ENCODE measurements at regions not wholly inside any gene's neighbourhood (a gene's known extent, or its start where the extent isn't known, plus 50 kb on each side); places are given as distances from the start of the nearest gene placed in this dataset.

DNA sequence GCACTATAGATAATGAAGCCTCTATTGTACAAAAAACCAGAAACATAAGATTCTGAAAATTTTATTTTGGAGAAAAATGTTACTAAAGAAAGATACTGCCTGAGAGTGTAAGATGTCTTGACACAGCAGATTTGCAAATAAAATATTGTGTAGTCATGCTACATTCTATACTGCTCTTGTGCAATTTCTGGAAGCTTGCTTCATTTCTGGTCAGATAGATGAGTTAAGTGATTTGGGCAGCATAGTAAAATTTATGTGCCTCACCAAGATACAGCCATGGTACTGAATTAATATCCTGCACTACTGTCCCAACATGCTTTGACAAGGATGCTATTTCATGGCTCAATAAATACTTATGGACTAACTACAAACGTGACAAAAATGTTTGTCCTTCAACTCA, 55.1 kb upstream of the STARD13 start:
- peaks cover 0 to under 1% of the 10 kb centered on the region in 2 donors for H3K36me3 ChIP-seq (ENCODE audit: control insufficient read depth in 2 of 2, insufficient read depth in 2 of 2, low read length in 2 of 2)
- no peaks in the 10 kb centered on the region for H3K27me3 ChIP-seq (ENCODE audit: control insufficient read depth in 1 of 2, insufficient read depth in 2 of 2, low read length in 2 of 2)
- H3K9ac ChIP-seq (ENCODE audit: low read length in 2 of 2) = no peak overlapping the region
- no peaks in the 10 kb centered on the region for H3K9me3 ChIP-seq (ENCODE audit: control insufficient read depth in 2 of 2, low read length in 2 of 2)
- no peak overlapping the region for H3K4me3 ChIP-seq (ENCODE audit: low read length in 2 of 2)
- H3K4me1 ChIP-seq (ENCODE audit: control insufficient read depth, insufficient read depth, low read length) = no peaks in the 10 kb centered on the region
- H3K27ac ChIP-seq (ENCODE audit: low read length) = no peak overlapping the region

DNA sequence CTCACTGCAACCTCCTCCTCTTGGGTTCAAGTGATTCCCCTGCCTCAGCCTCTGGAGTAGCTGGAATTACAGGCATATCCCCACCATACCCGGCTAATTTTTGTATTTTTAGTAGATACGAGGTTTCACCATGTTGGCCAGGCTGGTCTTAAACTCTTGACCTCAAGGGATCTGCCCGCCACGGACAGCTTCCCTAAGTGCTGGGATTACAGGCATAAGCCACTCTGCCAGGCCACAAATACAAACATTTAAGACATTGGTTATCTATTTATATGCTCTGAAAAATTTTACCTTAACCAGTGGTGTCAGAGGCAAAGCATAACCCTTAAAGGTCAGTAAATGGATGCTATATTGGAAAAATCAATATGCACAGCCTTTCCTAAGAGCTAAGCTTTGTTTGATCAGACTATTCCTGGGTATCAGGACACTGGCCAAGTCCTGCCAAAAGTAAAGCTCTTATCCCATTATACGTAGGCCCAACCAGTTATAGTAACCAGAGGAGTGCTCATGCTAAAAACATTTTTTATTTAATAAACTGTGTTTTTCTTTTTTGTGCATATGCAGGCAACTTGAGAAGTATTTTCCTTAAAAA, 56.4 kb upstream of the STARD13 start:
- Histone ChIP-seq H3K36me3 (ENCODE audit: control insufficient read depth in 2 of 2, insufficient read depth in 2 of 2, low read length in 2 of 2) (no peaks in the 10 kb centered on the region), H3K9me3 (ENCODE audit: control insufficient read depth in 2 of 2, low read length in 2 of 2) (no peaks in the 10 kb centered on the region), H3K4me3 (ENCODE audit: low read length in 2 of 2) (no peak overlapping the region), H3K9ac (ENCODE audit: low read length in 2 of 2) (no peak overlapping the region), H3K27me3 (ENCODE audit: control insufficient read depth in 1 of 2, insufficient read depth in 2 of 2, low read length in 2 of 2) (no peaks in the 10 kb centered on the region), H3K27ac (ENCODE audit: low read length) (no peak overlapping the region), H3K4me1 (ENCODE audit: control insufficient read depth, insufficient read depth, low read length) (peaks cover 2% of the 10 kb centered on the region)

DNA sequence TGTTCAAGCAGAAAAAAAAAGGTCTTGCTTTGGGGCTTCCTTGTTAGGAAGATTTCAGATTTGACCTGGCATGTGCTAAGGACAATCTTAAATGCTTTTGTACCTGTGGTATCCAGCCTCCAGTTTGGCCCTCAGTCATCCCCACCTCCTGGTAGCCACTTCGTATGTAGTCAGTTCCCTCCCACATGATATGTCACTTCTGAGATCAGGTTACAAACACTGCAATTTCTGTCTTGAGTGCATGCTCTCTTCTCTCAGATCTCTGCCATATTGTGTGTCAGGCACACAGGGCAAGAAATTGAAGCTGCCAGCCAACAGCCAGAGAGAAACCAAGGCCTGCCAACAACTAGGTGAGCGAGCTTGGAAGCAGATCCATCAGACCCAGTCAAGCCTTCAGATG, 60.3 kb upstream of the STARD13 start:
- Histone ChIP-seq H3K9me3 (ENCODE audit: control insufficient read depth in 2 of 2, low read length in 2 of 2) (no peaks in the 10 kb centered on the region), H3K4me1 (ENCODE audit: control insufficient read depth, insufficient read depth, low read length) (peaks cover 21% of the 10 kb centered on the region), H3K9ac (ENCODE audit: low read length in 2 of 2) (no peak overlapping the region), H3K4me3 (ENCODE audit: low read length in 2 of 2) (no peak overlapping the region), H3K36me3 (ENCODE audit: control insufficient read depth in 2 of 2, insufficient read depth in 2 of 2, low read length in 2 of 2) (no peaks in the 10 kb centered on the region), H3K27me3 (ENCODE audit: control insufficient read depth in 1 of 2, insufficient read depth in 2 of 2, low read length in 2 of 2) (no peaks in the 10 kb centered on the region), H3K27ac (ENCODE audit: low read length) (no peak overlapping the region)

DNA sequence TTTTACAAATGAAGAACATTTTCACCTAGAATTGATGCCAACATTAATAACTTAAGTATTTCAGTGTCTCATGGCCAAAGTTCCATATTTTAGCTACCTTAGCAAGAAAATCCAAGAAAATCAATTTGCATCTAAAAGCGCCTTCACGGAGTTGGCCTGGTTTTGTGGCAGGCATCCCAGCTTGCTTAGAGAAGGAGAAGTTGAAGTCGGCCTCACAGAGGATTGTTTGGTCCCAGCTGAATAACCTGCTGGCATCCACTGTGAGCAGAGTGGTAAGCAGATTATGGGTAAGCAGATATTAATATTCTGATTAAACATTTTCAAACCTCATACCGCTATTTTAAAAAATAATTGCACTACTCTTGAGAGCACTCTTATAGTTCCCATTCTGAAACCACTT, 62.3 kb upstream of the STARD13 start:
- no peak overlapping the region for H3K27ac ChIP-seq (ENCODE audit: low read length)
- H3K4me3 ChIP-seq (ENCODE audit: low read length in 2 of 2) = peak overlapping the region in 1 of 2 donors; percentile 40

DNA sequence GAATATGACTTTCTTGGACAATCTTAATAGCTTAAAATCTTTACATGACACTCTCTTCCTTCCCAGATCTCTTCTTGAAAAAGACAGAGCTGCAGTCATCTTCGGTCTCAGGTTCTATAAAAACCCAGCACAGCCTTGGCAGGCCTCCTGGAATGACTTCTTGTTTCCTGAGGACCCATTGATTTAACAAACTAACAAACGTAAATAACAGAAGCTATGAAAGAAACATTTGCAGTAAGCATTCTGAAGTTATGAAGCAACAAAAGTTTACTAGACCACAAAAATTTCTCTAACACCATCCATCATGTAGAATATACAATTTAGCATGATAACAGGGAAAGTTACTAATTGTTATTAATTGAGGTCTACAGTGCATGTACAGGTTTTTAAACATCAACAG, 62.8 kb upstream of the STARD13 start:
- Histone ChIP-seq H3K9me3 (ENCODE audit: control insufficient read depth in 2 of 2, low read length in 2 of 2) (no peaks in the 10 kb centered on the region), H3K9ac (ENCODE audit: low read length in 2 of 2) (peak overlapping the region in 1 of 2 donors; percentile 6), H3K36me3 (ENCODE audit: control insufficient read depth in 2 of 2, insufficient read depth in 2 of 2, low read length in 2 of 2) (no peaks in the 10 kb centered on the region), H3K4me1 (ENCODE audit: control insufficient read depth, insufficient read depth, low read length) (peaks cover 21% of the 10 kb centered on the region), H3K27me3 (ENCODE audit: control insufficient read depth in 1 of 2, insufficient read depth in 2 of 2, low read length in 2 of 2) (no peaks in the 10 kb centered on the region), H3K4me3 (ENCODE audit: low read length in 2 of 2) (peak overlapping the region; percentile 80 to 90), H3K27ac (ENCODE audit: low read length) (no peak overlapping the region)

More for the DNA sequence above, 62.3 kb upstream of the STARD13 start:
- no peaks in the 10 kb centered on the region for H3K36me3 ChIP-seq (ENCODE audit: control insufficient read depth in 2 of 2, insufficient read depth in 2 of 2, low read length in 2 of 2)
- no peaks in the 10 kb centered on the region for H3K9me3 ChIP-seq (ENCODE audit: control insufficient read depth in 2 of 2, low read length in 2 of 2)
- H3K4me1 ChIP-seq (ENCODE audit: control insufficient read depth, insufficient read depth, low read length) = peaks cover 21% of the 10 kb centered on the region
- H3K27me3 ChIP-seq (ENCODE audit: control insufficient read depth in 1 of 2, insufficient read depth in 2 of 2, low read length in 2 of 2) = no peaks in the 10 kb centered on the region
- no peak overlapping the region for H3K9ac ChIP-seq (ENCODE audit: low read length in 2 of 2)

DNA sequence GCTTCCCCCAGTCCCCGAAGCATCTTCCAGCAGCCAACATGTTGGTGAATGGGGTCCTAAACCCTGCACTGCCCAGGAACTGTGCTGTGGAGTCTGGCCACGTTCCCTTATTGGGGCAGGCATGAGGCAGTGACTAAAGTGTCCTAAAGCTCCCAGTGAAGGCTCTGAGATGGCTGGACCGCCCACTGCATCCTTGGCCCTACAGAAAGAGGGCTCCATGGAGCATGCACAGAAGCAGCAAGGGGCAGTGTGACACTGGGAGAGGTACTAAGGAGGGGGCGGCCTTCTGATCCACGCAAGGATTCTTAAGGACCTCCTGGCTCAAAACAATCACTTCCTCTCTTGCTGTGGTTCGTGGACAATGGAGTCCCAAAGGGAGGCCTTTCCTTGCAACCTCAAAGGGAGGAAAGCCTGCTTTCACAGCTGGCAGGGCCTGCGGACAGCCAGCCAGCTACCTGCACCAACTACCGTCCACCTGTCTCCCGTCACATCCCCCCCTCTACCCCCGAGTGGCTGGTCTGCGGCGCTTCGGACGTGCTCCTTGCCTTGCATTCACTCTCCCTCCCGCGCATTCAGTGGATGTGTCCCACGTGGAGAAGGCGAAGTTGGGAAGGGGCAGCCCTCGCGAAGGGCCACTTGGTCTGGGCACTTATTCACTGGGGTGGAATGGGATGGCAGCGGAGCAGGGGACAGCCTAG, 63.9 kb upstream of the STARD13 start:
- Histone ChIP-seq H3K27ac (ENCODE audit: low read length) (peak overlapping the region; percentile 73), H3K4me1 (ENCODE audit: control insufficient read depth, insufficient read depth, low read length) (peaks cover 21% of the 10 kb centered on the region), H3K4me3 (ENCODE audit: low read length in 2 of 2) (peak overlapping the region; percentile 80 to 90), H3K27me3 (ENCODE audit: control insufficient read depth in 1 of 2, insufficient read depth in 2 of 2, low read length in 2 of 2) (no peaks in the 10 kb centered on the region), H3K9ac (ENCODE audit: low read length in 2 of 2) (peak overlapping the region; percentile 48 to 94), H3K36me3 (ENCODE audit: control insufficient read depth in 2 of 2, insufficient read depth in 2 of 2, low read length in 2 of 2) (no peaks in the 10 kb centered on the region), H3K9me3 (ENCODE audit: control insufficient read depth in 2 of 2, low read length in 2 of 2) (no peaks in the 10 kb centered on the region)

DNA sequence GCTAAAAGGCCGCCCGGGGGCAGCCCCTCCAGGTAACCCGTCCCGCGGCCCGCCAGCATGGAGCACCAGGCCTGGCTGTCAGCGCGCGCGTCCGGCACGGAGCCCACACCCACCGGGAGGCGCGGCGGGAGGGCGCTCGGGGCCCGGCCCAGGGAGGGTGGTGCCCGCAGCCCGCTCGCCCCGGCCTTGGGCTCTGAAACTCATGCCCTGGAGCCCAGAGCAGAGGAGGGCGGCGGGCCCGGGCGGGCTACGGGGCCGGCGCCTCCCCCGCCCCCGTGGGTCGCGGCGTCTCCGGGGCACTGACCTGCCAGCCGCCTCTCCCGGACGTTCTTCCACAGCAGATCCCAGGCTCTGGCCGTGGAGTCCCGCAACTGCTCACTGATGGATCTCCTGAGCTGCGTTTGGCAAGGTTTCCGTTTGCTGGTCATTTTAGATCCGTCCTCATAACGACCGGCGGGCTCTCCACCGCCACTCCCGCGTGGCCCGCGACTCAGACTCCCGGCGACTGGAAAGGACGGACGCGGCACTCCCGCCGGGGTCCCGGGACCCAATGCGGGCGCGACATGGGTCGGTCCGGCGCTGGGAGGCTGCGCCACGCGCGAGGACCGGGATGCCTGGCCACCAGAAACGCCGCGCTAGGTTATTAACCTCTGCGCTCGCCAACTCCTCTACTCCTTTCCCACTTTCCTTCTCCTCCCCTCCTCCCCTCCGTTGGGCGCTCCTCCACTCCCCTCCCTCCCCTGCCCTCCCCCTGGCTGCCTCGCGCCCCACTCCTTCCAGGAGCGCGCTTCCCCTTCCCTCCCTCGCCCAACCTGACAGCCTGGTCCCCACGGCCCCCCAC, 64.7 kb upstream of the STARD13 start:
- Histone ChIP-seq H3K4me3 (ENCODE audit: low read length in 2 of 2) (peak overlapping the region; percentile 80 to 90), H3K27ac (ENCODE audit: low read length) (peak overlapping the region; percentile 73), H3K27me3 (ENCODE audit: control insufficient read depth in 1 of 2, insufficient read depth in 2 of 2, low read length in 2 of 2) (no peaks in the 10 kb centered on the region), H3K9me3 (ENCODE audit: control insufficient read depth in 2 of 2, low read length in 2 of 2) (no peaks in the 10 kb centered on the region), H3K4me1 (ENCODE audit: control insufficient read depth, insufficient read depth, low read length) (peaks cover 21% of the 10 kb centered on the region), H3K36me3 (ENCODE audit: control insufficient read depth in 2 of 2, insufficient read depth in 2 of 2, low read length in 2 of 2) (no peaks in the 10 kb centered on the region), H3K9ac (ENCODE audit: low read length in 2 of 2) (peak overlapping the region; percentile 84 to 94)

DNA sequence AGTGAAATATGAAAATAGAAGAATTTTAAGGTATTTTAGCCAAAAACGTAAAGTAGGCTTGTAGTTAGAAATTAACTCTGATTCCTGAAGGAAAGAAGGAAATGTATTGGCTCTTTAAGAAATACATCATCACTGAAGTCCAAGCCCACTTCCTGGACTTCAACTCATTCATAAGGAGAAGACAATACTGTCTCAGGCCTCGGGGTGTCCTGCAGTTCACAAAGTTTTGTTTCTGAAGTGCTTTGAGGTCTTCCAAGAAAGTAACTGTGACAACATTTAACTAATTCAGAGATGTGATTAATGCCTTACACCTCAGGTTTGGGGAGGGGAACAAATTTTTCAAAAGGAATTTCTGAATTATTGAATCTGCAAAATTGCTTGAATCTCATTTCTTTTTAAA, 65.8 kb upstream of the STARD13 start:
- no peak overlapping the region for H3K27ac ChIP-seq (ENCODE audit: low read length)
- H3K36me3 ChIP-seq (ENCODE audit: control insufficient read depth in 2 of 2, insufficient read depth in 2 of 2, low read length in 2 of 2) = no peaks in the 10 kb centered on the region
- H3K4me3 ChIP-seq (ENCODE audit: low read length in 2 of 2) = no peak overlapping the region
- no peaks in the 10 kb centered on the region for H3K9me3 ChIP-seq (ENCODE audit: control insufficient read depth in 2 of 2, low read length in 2 of 2)
- no peak overlapping the region for H3K9ac ChIP-seq (ENCODE audit: low read length in 2 of 2)
- H3K27me3 ChIP-seq (ENCODE audit: control insufficient read depth in 1 of 2, insufficient read depth in 2 of 2, low read length in 2 of 2) = no peaks in the 10 kb centered on the region
- H3K4me1 ChIP-seq (ENCODE audit: control insufficient read depth, insufficient read depth, low read length) = peaks cover 19% of the 10 kb centered on the region

DNA sequence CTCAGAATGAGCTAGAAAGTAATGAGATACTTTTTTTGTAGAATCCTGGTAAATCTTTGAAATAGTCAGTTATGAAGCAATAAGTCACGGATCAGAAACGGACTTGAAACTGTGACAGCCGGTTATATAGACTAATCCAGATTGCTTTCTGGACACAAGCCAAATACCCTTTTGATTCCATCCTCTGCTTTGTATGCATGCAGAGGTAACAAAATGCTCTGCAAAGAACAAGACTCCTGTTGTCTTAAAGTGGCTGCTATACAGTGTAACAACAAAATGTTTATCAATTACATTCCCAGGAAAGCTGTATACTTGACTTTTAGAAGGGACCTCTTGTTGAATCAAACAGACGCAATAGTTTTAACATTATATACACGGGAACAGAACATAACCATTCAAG, 66.5 kb upstream of the STARD13 start:
- H3K9me3 ChIP-seq (ENCODE audit: control insufficient read depth in 2 of 2, low read length in 2 of 2) = no peaks in the 10 kb centered on the region
- no peaks in the 10 kb centered on the region for H3K36me3 ChIP-seq (ENCODE audit: control insufficient read depth in 2 of 2, insufficient read depth in 2 of 2, low read length in 2 of 2)
- H3K9ac ChIP-seq (ENCODE audit: low read length in 2 of 2) = no peak overlapping the region
- H3K27me3 ChIP-seq (ENCODE audit: control insufficient read depth in 1 of 2, insufficient read depth in 2 of 2, low read length in 2 of 2) = no peaks in the 10 kb centered on the region
- no peak overlapping the region for H3K4me3 ChIP-seq (ENCODE audit: low read length in 2 of 2)
- no peak overlapping the region for H3K27ac ChIP-seq (ENCODE audit: low read length)
- peaks cover 19% of the 10 kb centered on the region for H3K4me1 ChIP-seq (ENCODE audit: control insufficient read depth, insufficient read depth, low read length)

DNA sequence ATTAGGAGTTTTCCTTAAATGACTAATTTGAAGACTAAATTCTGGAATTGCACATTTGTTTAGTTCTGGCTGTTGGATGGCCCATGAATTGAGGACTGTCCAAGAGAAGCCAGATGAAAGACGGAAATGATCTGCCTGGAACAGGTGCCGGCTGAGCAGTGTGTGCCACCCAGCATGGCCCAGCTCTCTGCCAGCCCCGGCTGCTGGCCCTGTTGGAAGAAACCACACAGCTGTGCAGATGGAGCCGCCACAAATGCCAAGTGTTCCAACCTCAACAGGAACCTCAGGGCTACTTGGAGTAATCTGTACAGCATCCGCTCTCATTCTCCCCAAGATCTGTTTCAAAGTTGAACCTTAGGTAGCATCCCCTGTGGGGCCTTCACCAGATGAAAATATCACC, 67.0 kb upstream of the STARD13 start:
- Histone ChIP-seq H3K36me3 (ENCODE audit: control insufficient read depth in 2 of 2, insufficient read depth in 2 of 2, low read length in 2 of 2) (no peaks in the 10 kb centered on the region), H3K9me3 (ENCODE audit: control insufficient read depth in 2 of 2, low read length in 2 of 2) (no peaks in the 10 kb centered on the region), H3K4me3 (ENCODE audit: low read length in 2 of 2) (no peak overlapping the region), H3K27ac (ENCODE audit: low read length) (no peak overlapping the region), H3K4me1 (ENCODE audit: control insufficient read depth, insufficient read depth, low read length) (peaks cover 19% of the 10 kb centered on the region), H3K27me3 (ENCODE audit: control insufficient read depth in 1 of 2, insufficient read depth in 2 of 2, low read length in 2 of 2) (no peaks in the 10 kb centered on the region), H3K9ac (ENCODE audit: low read length in 2 of 2) (no peak overlapping the region)

All from stomach smooth muscle (tissue), 2 donors.